T-helper 9 cell (primary cell): ENCODE measurements at regions not wholly inside any gene's neighbourhood (a gene's known extent, or its start where the extent isn't known, plus 50 kb on each side); places are given as distances from the start of the nearest gene placed in this dataset.
"Not testable (repeated sequence)": the region's sequence is repeated elsewhere in the genome, so short reads cannot be mapped to it uniquely, and the experiment has no call there.

Experiments
- DNase-seq: peaks from one replicate; pipeline ENCODE4 v3.0.0-alpha.2; 2020

GRCh38 chr15:77944002-77944867, 133.3 kb downstream of the TBC1D2B start:
- peak; percentile 13 for DNase-seq

GRCh38 chr15:77942611-77943211, 134.8 kb downstream of the TBC1D2B start:
- no peak for DNase-seq

GRCh38 chr15:77941090-77941827, 136.3 kb downstream of the TBC1D2B start:
- DNase-seq, result not testable (repeated sequence)

DNA sequence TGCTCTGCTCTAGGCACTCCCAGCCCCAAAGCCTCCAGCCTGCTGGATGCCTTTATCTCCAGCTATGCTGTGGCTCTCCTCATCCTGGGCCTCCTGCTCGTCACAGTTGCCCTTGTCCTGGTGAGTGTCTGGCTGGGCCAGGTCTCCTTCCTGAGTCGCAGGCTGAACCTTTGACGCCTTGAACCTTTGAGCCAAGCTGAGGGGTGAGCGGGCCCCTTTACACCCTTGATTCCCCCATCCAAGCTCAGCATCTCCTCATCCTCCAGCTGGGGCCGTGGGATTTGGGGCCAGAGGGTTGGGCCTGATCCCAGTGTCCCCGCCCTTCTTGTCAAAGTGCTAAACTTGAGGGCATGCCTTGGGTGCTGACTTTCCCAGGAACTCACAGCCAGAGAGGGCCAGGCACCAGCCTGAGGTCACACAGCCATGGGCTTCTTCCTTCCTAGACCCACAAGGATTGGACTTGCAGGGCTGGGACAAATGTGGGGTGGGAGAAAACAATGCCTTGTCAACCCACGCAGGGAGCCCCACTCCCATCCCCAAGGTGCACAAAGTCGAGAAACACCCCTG, 137.0 kb downstream of the TBC1D2B start:
- DNase-seq, result no peak

DNA sequence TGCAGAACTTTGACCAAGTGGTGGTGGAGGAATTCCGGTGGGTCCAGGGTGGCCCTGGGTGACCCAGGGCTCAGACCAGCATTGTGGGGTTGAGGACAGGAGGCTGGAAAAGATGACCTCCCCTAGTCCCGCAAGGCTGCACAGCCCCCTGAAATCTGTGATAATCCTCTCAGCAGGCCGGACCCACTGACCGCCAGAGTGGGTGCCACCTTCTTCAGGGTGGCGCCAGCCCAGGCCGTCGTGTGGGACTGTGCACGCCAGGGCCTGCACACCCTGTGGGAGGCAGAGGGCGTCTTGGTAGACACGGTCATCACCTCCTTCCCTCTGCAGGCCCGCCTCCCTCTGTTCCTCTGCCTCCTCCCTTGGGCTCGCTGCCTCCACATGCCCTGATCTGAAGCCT, 137.7 kb downstream of the TBC1D2B start:
- no peak for DNase-seq

DNA sequence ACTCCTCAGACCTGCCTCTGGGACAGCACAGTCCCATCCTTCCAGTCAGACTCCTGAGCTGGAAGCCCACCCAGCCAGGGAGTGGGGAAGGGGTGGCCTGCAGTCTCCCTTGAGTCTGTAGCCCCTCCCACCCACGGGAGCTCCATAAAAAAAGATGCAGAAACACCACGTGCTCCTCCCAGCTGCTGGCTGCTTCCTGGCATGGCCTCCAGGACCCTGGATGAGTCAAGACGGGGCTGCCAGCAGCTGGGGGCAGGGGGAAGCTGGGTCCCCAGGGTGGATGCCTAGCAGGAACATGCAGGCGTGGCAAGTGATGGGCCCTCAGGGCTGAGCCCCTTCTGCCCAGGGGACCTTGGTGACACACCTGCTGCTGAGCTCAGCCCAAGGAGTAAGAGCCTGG, 138.5 kb downstream of the TBC1D2B start:
- DNase-seq, result not testable (repeated sequence)

GRCh38 chr15:77938546-77938945, 139.0 kb downstream of the TBC1D2B start:
- not testable (repeated sequence) for DNase-seq

DNA sequence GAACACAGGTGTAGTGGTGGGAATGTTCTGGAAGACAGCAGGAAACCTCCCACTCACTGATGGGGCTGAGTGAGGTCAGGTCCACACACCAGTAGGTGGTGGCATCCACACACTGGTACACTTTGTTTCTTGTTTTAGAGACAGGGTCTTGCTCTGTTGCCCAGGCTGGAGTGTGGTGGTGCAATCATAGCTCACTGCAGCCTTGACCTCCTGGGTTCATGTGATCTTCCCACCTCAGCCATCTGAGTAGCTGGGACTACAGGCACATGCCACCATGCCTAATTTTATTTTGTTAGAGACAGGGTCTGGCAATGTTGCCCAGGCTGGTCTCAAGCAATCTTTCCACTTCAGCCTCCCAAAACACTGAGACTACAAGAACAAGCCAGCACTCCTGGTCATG, 140.9 kb downstream of the TBC1D2B start:
- DNase-seq, result not testable (repeated sequence)

DNA sequence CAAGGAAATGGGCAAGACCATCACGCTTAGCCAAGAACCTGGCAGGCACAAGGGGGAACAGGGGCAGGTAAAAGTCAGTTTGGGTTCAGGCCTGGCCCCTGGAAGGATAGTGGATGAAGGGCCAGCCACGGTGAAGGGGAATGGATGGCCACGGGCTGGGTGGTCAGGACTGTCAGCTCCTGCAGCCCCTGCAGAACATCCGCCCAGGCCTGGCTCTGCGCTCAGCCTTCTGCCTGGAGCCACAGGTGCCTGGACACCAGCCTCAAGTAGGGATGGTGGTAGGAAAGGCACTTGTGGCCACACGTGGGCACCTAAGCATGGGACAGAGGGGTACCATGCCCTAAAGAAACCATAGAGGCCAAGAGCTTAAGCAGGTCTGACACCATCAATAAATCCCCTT, 143.0 kb downstream of the TBC1D2B start:
- not testable (repeated sequence) for DNase-seq

- DNase-seq, result not testable (repeated sequence)
Measured at GRCh38 chr15:77930907-77931306, 146.6 kb downstream of the TBC1D2B start.

DNA sequence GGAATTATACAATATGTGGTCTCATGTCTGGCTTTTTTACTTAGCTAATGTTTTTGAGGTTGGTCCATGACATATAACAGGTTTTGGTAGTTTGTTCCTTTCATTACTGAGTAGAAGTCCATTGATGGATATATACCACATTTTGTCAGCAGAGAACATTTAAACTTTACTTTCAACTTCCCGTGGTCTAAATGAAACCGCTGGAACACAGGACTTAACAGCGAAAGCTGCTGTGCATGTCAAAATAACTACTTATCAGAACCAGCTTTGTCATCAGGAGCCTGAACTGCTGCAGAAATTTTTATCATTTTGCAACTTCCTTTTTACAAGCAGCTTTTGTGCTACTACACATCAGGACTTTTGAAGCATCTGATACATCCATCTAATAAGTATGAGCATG, 147.0 kb downstream of the TBC1D2B start:
- not testable (repeated sequence) for DNase-seq

DNA sequence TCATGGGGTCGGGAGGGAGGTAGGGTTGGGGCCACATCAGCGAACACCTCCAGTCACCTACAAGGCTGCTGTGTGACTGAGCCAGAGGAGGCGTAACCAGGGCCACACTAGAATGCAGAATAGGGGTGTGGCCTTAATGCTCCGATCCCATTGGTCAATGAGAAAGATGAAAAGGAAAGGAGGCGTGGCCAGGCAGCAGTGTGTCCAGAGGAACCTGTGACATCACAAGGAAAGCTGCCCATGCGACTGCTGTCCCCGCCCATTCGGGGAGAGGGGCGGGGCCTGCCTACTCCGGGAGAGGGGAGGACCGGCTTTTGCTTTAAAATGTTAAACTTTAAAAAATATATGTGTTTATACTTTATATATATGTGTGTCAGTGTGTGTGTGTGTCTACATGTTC, 150.7 kb downstream of the TBC1D2B start:
- not testable (repeated sequence) for DNase-seq

DNA sequence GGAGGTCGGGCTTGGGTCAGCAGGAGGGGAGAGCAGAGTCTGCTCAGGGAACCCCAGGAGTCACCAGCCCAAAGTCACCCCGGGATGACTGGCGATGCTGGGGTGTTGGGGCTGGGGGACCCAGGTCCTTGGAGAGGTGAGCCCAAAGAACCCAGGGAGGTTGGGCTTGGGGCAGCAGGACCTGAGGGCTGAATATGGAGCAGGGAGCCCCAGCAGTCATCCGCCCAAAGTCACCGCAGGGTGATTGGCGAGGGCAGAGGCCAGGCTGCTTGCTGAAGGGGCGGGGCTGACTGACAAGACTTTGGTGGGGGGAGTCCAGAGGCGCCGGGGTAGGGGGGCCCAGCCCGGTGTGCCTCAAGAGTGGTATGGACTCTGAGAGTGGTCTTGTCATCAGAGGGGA, 151.2 kb downstream of the TBC1D2B start:
- DNase-seq, result not testable (repeated sequence)

GRCh38 chr15:77925101-77925500, 152.4 kb downstream of the TBC1D2B start:
- not testable (repeated sequence) for DNase-seq

- DNase-seq, result no peak
Measured at GRCh38 chr15:77921664-77922063, 155.8 kb downstream of the TBC1D2B start.

DNA sequence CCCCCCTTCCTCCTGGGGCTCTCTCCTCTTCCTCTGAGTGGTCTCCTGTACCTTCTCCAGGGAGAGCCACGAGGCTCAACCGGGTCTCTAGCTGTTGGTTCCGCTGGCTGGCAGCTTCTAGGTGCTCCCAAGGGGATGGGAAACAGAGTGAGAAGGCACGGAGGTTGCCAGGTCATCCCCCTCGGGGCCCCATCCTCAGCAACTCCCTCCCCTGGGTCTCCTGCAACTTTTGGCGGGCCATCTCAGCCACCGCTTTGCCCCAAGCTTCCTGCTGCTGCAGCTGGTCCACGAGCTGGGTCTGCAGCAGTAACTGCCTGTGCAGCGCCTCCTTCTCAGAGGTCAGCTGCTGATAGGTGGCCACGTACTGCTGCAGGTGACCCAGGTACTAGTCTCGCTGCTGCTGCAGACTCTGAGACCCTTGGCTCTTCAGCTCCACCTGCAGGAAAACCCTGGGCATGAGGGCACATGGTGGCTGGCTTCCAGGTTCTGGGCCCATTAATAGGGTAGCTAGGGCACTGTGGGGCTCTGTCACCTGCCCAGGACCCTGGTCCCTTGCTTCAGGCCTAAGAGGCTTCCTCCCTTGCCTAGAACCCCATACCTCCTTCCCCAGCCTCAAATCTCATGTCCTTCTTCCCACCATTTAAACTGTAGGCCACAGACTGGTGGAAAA, 160.4 kb downstream of the TBC1D2B start:
- not testable (repeated sequence) for DNase-seq

DNA sequence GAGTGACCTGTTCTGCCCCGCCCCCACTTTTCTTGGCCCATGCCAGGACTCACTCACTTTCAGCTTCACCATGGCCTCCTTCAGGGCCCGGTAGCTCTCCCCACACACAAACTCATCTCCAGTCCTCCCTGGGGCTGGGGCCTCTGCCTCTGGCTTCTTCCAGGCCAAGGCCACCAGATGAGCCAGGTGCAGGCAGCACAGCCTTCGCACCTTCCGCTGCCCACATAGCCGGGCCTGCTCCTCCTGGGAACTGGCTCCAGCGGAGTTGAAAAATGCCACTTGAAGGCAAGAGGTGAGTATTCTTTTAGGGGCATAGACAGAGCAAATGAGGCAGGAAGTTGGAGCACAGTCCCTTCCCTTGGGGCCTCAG, 161.6 kb downstream of the TBC1D2B start:
- not testable (repeated sequence) for DNase-seq

DNA sequence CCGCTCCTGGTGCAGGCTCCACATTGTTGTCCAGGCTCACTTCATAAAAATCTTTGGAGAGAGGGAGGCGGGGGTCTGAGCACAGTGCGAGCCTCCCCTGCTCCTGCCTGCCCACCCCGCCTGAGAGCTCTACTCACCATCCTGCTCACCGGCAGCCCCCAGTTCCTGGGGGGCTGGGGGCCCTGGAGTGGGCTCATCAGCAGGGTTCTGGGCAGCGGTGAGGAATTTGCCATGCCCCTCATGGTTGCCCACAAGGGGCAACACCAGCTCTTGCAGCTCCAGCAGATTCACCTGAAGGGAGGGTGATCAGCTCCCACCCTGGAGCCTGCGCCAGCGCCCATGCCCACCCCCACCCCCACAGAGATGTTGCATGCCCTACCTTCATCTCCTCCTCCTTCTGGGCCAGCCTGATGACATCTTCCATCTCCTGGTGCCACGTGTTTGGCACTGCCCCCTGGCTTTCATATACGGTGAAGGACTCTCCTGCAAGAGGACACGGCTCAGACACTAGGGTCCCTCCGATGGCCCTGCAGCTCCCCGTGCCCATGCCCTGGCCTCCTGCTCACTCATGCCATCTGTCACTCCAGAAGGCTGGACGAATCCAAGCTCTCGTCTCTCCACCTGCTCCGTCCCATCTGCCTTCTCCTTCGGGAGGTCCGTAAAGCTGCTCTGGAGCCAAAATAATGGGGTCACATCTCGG, 162.1 kb downstream of the TBC1D2B start:
- DNase-seq, result no peak

- DNase-seq, result not testable (repeated sequence)
Measured at GRCh38 chr15:77914531-77914930, 163.0 kb downstream of the TBC1D2B start.

- DNase-seq, result peak; percentile 59
Measured at GRCh38 chr15:77910030-77910911, 167.2 kb downstream of the TBC1D2B start.
